UCSD-AML1 (cell line): ENCODE measurements at regions not wholly inside any gene's neighbourhood (a gene's known extent, or its start where the extent isn't known, plus 50 kb on each side); places are given as distances from the start of the nearest gene placed in this dataset.

Source experiments
- DNase-seq: peaks from one replicate; lab custom pipeline; 2025; ENCODE audit not compliant: unreplicated experiment; lab: John Stamatoyannopoulos, UW

DNA sequence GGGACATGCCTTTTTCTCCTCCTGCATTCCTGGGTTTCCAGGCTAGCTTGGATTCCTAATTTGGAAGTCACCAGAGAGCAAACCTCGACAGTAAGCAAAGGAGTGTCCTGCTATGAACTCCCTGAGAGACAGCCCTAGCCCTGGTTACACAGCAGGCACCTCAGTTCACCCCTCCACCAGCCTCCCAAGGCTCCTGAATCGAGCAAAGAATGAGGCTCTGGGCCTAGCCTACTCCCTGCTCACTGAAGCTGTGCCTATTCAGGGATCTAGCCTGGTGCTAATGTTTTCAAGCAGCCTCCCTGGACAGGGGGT lies 66.7 kb upstream of the RMDN2 start:
- no peak for DNase-seq

DNA sequence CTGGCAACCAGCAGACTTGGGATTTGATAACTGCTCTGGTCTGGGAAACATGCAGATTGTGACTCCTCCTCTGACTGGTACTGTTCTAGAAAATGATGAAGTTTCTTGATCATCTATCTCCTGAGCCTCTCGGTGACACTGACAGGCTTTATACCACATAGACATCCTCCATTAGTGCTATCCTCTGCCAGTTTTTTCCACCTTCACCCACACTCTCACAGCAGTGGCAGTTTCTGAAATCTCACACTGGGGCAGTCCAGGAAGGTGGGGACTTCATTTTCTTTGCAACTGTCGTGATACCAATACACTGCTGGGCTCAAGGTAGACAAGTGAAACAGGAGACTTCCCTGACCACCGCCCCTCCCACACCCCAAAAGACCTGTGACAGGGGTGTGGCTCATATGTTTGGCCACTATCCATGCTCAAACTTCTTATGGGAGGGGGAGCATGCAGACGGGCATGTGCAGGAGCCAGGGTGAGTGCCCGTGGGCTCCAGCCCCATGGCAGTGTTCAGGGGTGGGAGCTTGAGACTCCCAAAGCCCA lies 66.3 kb upstream of the RMDN2 start:
- DNase-seq: no peak

DNA sequence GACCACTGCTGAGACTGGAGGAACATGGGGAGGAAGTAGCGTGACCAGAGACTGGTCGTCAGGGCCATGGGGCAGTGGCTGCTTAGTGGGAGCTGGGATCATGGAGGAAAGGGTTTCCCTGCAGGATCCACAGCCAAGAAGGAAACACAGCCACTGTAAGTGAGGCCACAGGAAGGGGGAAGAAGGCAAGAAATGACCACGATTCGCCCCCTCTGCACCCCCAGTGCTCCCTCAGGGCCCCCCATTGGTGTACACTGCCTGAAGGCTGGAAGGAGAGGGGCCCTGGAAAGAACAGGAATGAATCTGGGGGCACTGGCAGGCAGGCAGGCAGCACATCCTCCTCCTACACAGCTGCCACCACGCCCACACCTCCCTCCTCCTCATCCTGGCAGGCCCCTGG lies 62.5 kb upstream of the RMDN2 start:
- DNase-seq: no peak

- no peak for DNase-seq
Observed at GRCh38 chr2:37864217-37864616, 60.9 kb upstream of the RMDN2 start.

DNA sequence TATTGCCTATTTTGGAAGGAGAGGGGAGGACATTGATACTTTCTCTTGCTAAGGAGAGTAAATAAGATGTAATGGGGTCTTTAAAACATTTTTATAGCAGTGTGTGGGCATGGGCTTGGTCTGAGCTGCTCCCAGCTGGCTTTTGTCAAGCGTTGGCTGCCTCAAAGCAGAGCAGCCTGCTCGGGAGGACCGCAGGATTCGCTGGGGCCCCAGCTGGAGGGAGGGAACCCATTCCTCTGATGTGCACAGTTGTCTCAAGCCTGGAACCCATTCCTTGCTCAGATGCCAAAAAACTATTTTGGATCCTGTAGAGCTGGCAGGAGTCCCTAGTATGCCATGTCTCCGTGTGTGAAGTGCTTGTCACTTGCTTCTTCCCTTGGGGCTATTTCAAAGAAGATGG lies 59.4 kb upstream of the RMDN2 start:
- no peak for DNase-seq

DNA sequence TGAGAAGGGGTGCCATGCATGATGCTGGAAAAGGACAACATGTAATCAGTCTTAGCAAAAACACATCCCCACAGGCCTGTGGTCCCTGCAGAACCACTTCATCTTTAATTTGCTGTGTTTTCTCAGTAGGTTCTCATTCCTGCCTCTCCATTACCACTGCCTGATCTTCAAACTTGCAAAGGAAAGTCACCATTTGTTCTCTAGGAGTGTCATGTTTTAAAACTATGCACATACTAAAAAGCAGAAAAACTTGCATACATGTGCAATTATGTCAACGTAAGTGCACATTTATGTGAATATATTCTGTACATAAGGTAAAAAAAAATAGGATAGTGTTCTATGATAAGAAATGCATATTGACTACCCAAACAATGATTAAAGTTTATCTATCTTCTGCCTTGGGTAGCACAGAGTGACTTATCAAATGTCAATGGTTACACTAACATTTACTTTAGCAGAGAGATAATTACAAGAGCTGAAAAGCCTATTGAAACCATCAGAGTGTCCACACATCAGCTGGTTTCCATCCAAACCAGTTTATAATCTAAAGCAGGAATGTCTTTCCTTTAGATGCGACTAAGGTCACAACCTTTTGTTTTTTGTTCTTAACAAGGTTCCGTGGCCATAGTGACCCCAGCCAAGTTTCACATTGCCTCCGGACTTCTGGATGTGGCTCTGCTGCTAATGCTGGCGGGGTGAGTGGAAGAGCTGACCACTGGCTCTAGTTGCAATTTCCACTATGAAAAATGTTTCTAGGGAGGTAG lies 58.7 kb upstream of the RMDN2 start:
- DNase-seq: no peak

DNA sequence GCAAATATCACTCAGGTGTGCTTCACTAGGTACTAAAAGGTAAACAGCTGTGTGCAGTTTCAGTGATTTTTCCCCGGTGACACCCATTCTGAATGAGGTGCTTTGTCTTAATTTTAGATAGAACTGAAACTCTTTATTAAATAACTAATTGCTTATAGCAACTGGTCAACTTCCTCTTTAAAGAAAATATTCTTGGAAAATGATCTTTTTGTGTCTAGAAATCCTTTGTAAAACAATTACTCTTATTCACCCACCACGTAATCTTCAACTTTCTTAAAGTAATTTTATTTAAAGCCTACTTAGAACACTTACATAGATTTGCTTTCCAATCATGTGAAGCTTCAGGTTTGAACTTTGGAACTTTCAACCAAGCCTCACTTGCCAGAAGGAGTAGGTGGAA lies 57.9 kb upstream of the RMDN2 start:
- no peak for DNase-seq

DNA sequence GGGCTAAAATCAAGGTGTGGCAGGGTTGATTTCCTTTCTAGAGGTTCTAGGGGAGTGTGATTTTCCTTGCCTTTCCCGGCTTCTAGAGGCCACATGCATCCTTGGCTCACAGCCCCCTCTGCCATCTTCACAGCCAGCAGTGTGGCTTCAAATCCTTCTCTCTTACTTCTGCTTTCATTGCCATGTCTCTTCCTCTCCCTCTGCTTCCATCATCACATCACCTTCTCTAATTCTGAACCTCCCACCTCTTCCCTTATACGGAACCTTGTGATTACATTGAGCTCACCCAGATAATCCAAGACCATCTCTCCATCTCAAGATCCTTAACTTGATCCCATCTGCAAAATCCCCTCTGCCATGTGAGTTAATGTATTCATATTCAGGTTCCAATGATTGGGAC lies 56.2 kb upstream of the RMDN2 start:
- DNase-seq: no peak

DNA sequence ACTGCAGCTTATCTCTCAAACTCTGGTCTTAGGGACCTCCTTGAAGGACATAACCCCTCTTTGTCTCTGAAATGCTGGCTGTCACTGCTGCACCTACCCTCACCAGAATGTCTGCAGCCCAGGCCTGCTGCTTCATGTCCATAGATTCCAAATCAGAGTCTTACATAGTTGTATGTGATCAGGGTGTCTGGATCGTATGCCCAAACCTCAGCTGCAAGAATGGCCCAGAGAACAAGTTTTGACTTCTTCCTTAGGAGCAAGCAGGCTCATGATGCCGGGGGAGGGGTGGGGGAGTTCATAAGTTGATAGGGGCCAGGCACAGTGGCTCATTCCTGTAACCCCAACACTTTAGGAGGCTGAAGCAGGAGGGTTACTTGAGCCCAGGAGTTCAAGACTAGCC lies 55.8 kb upstream of the RMDN2 start:
- no peak for DNase-seq

- DNase-seq: no peak
Observed at GRCh38 chr2:37869771-37870170, 55.3 kb upstream of the RMDN2 start.

DNA sequence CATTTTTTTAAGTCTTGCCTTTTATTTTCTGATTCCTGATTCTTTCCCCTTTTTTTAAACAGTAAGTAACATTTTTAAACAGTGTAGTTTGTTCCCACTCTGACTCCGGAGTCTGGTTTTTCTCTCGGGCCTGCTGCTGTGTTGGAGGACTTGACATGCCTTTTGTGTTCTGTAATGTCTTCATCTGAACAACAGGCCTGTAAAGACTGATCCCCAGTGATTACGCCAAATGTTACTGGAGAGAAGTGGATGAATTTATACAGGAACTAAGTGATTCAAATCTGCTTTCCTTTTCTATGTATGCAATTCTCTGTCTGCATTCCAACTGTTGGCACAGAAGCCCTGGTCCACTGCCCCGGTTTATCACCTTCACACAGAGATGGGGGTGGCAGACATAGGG lies 54.3 kb upstream of the RMDN2 start:
- no peak for DNase-seq

DNA sequence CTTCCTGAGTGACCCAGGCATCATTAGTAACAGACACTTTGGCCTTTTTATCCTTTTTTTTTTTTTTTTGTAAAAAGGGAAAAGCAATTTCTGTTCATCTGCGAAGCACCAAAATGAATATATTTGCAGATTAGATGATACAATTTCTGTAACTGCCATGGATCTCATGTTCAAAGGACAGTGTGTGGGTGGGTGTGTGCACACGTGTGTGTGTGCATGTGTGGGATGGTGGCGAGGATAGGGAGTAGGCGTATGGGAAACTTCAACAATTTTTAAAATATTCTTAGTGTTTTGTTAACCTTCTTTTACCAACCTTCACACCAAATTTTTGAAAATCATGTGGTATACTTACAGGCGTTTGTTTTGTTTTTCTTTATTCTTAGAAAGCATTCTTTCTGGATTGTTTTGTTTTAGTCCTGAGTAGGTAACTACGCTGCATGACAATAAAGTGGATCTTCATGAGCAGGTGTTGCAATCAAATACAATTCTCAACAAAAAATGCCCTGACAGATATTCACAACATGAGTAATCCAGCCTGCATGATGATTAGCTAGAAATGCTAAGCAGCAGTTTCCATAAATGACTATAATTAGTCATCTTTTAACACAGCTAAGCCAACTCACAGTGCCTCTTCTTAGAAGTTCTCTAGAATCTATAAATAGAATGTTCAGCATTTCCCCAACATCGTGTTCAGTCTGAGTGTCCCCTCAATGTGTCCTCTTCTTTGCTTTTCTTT lies 53.5 kb upstream of the RMDN2 start:
- no peak for DNase-seq

DNA sequence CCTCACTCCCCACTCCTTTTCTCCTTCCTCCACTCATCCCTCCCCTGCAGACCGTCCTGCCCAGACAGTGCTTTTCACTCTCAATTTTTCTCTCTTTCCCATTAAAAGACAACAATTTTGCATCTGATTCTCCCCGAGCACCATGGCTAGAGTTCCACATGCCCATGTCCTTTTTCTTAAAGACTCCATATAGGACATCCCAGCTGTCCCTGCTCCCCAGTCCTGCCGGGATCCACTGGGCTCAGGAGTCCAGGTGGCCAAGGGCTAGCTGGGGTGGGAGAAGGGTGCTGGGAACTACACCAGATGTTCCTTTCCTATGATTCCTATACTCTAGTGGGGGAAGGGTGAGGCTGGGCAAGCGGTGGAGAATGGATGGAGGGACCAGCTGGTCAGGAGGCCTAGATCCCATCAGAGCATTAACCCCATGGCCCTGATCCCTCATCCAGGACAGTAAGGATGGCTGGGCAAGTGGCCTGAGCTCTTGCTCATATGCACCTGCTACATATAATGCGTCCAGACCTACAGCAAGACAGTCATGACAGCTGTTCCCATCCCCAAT lies 52.8 kb upstream of the RMDN2 start:
- no peak for DNase-seq

GRCh38 chr2:37873229-37873628 lies 51.9 kb upstream of the RMDN2 start:
- no peak for DNase-seq

DNA sequence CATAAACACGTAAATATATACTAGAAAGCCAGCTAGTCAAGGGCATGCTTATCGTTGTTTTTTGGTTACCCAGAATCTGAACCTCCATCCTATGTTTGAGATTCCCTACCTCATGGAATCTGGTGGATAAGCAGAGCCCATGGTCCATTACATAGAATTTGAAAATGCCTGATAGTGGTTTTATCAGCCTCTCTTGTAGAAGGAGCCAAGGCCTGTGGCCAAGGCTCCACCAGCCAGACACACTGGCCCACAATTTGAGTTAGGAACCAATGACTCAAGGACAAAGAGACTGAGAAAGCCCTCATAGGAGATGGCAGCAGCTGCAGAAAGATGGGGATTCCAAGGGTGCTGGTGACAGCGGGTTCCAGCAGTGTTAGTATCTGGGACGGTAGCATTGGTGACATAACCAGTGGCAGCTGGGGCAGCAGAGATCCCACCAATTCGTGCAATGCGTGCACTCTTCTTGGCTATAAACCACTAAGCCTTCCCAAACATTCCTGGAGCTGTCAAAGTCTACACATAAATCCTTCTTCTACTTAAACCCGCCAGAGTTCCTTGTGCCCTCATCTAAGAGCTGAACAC lies 51.2 kb upstream of the RMDN2 start:
- no peak for DNase-seq

- no peak for DNase-seq
Observed at GRCh38 chr2:37874470-37874869, 50.6 kb upstream of the RMDN2 start.
